Nephron (organoid): ENCODE measurements at regions not wholly inside any gene's neighbourhood (a gene's known extent, or its start where the extent isn't known, plus 50 kb on each side); places are given as distances from the start of the nearest gene placed in this dataset.

ENCODE experiments used
- H3K27ac Mint-ChIP-seq, 3 experiments: 2 replicates each; pipeline ENCODE4 v1.8.0; 2020; ENCODE audit warnings: mixed read lengths in 3 of 3, mild to moderate bottlenecking in 2 of 3, moderate library complexity in 1 of 3
- H3K27me3 Mint-ChIP-seq: 2 replicates; pipeline ENCODE4 v1.8.0; 2021; ENCODE audit warnings: low read depth, mild to moderate bottlenecking, moderate library complexity, mixed read lengths
- H3K36me3 Mint-ChIP-seq: 2 replicates; pipeline ENCODE4 v1.8.0; 2020; ENCODE audit warnings: low read depth, mixed read lengths
- H3K4me1 Mint-ChIP-seq: 2 replicates; pipeline ENCODE4 v1.8.0; 2020; ENCODE audit warnings: mixed read lengths
- H3K4me3 Mint-ChIP-seq, 3 experiments: 2 replicates each; pipeline ENCODE4 v1.8.0; 2020; ENCODE audit warnings: mild to moderate bottlenecking in 3 of 3, mixed read lengths in 3 of 3, moderate library complexity in 2 of 3
- H3K9me3 Mint-ChIP-seq: 2 replicates; pipeline ENCODE4 v1.8.0; 2020; ENCODE audit warnings: mixed read lengths
- TF ChIP-seq, protein P1 (sequence below), 3 experiments: fragments of 200-600 bp; sonication (generic); IDR thresholded peaks; one replicate each; pipeline ENCODE4 v1.5.0; 2021; ENCODE audit warnings: antibody characterized with exemption in 3 of 3; ENCODE audit not compliant: unreplicated experiment in 3 of 3

DNA sequence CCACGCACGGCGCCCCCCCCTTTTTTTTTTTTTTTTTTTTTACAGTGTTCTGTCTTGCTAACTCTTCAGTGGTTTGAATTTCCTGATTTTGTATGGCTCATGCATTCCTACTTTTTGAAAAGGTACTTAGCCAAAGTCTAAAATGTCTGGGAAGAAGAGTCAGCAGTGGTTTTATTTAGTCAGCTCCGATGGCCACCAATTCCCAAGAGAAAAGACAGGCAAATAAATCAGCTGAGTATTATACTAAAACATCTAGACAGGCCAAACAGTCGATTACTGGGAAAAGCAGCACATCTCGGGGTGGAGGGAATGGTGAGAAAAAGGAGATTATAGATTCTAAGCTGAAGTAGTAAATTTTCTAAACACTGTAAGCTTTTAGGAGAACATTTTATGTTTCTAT, 192.5 kb upstream of the ZRANB2 start:
- H3K27me3 Mint-ChIP-seq, result no peaks in the 10 kb centered on the region
- no peaks in the 10 kb centered on the region for H3K4me1 Mint-ChIP-seq
- H3K36me3 Mint-ChIP-seq, result no peaks in the 10 kb centered on the region
- TF ChIP-seq, protein P1, sequence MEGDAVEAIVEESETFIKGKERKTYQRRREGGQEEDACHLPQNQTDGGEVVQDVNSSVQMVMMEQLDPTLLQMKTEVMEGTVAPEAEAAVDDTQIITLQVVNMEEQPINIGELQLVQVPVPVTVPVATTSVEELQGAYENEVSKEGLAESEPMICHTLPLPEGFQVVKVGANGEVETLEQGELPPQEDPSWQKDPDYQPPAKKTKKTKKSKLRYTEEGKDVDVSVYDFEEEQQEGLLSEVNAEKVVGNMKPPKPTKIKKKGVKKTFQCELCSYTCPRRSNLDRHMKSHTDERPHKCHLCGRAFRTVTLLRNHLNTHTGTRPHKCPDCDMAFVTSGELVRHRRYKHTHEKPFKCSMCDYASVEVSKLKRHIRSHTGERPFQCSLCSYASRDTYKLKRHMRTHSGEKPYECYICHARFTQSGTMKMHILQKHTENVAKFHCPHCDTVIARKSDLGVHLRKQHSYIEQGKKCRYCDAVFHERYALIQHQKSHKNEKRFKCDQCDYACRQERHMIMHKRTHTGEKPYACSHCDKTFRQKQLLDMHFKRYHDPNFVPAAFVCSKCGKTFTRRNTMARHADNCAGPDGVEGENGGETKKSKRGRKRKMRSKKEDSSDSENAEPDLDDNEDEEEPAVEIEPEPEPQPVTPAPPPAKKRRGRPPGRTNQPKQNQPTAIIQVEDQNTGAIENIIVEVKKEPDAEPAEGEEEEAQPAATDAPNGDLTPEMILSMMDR (IDR thresholded peaks at IDR 0.05; ENCODE audit: unreplicated experiment in 3 of 3), result no peak
- H3K27ac Mint-ChIP-seq, result no peak overlapping the region
- no peaks in the 10 kb centered on the region for H3K9me3 Mint-ChIP-seq
- no peak overlapping the region for H3K4me3 Mint-ChIP-seq

DNA sequence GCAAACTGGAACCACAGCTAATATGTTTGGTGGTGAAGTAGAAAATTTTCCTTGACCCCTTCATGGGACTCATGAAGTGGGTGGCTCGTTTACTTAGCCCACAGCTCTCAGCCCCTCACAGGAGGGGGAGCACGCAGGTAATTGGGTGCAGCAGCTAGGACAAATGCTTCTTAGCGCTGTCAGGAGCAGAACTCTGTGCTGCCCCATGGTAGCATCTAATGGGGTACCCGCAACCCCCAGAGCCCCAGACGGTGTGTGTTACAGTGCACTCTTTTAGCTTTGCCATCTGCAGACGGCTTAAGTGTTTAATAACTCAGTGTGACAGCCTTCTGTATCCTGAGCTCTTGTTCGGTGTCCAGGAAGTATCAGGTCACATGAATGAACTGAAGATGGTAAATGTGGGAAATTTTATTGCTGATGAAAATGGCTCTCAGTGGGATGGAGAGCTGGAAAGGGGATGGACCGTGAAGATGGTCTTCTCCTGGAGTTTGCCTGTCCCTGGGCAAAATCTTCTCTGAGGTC, 189.6 kb upstream of the ZRANB2 start:
- no peaks in the 10 kb centered on the region for H3K9me3 Mint-ChIP-seq

DNA sequence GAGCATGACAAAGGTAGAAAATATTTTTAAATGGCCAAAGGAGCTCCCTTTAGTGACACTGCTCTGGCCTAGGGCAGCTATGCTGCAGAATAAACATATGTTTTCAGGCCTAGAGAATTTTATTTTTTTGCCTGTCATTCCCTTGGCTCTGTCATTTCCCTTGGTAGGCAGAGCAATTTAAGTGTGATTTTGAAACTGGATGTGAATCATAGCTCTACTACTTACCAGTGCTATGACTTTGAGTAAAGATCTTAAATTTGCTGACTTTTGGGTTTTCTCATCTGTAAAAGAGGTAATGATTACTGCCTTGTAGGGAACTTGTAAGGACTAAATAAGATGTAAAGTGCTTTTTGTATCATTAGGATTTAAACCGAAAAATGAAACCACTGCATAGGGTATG, 189.0 kb upstream of the ZRANB2 start:
- Mint-ChIP-seq H3K36me3 (no peaks in the 10 kb centered on the region), H3K27me3 (no peaks in the 10 kb centered on the region), H3K27ac (no peak overlapping the region), H3K9me3 (no peaks in the 10 kb centered on the region), H3K4me1 (no peaks in the 10 kb centered on the region), H3K4me3 (no peak overlapping the region)
- TF ChIP-seq, protein P1 (IDR thresholded peaks at IDR 0.05; ENCODE audit: unreplicated experiment in 3 of 3), result no peak

More for the DNA sequence above, 189.6 kb upstream of the ZRANB2 start:
- Mint-ChIP-seq H3K36me3 (no peaks in the 10 kb centered on the region), H3K27me3 (no peaks in the 10 kb centered on the region), H3K4me1 (no peaks in the 10 kb centered on the region), H3K27ac (no peak overlapping the region), H3K4me3 (no peak overlapping the region)
- TF ChIP-seq, protein P1 (IDR thresholded peaks at IDR 0.05; ENCODE audit: unreplicated experiment in 3 of 3), result no peak

DNA sequence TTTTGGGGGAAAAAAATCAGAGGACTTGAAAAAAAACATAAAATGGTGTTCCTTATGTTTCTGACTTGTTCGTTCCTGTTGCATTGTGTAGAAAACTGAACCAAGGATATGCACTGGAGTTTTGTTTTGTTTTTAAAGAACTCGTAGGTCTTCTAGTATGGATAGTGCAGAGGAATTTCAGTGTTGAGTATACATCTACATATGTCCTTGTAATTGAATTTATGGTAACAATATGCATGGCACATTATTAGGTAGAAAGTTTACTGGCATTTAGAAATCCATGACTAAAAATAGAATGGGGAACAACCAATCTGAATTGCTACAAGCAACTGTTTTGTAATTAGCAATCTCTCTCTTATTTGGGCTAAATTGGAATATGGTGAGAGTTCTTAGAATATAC, 188.3 kb upstream of the ZRANB2 start:
- no peak overlapping the region for H3K4me3 Mint-ChIP-seq
- H3K9me3 Mint-ChIP-seq, result no peaks in the 10 kb centered on the region
- H3K27me3 Mint-ChIP-seq, result no peaks in the 10 kb centered on the region
- TF ChIP-seq, protein P1 (IDR thresholded peaks at IDR 0.05; ENCODE audit: unreplicated experiment in 3 of 3), result no peak
- no peak overlapping the region for H3K27ac Mint-ChIP-seq
- no peaks in the 10 kb centered on the region for H3K36me3 Mint-ChIP-seq
- H3K4me1 Mint-ChIP-seq, result no peaks in the 10 kb centered on the region

DNA sequence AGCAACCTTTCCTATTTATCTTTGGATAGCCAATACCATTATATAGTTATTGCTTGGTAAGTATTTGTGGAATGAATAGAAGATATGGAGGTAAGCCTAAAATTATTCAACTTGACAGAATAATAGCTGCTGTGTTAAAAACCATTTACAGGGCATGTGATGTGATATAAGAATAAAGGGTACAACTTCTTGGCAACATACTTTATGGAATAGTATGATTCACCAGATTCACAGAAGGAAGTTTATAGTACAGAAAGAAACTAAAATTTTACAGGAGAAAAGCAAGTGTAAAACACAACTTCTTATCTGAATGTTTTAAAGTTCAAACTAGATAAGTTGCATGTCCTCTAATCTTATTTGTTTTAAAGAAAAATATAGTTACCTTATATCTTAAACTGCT, 186.4 kb upstream of the ZRANB2 start:
- no peak overlapping the region for H3K27ac Mint-ChIP-seq
- TF ChIP-seq, protein P1 (IDR thresholded peaks at IDR 0.05; ENCODE audit: unreplicated experiment in 3 of 3), result no peak
- no peaks in the 10 kb centered on the region for H3K4me1 Mint-ChIP-seq
- H3K9me3 Mint-ChIP-seq, result no peaks in the 10 kb centered on the region
- H3K36me3 Mint-ChIP-seq, result no peaks in the 10 kb centered on the region
- H3K4me3 Mint-ChIP-seq, result no peak overlapping the region
- no peaks in the 10 kb centered on the region for H3K27me3 Mint-ChIP-seq

DNA sequence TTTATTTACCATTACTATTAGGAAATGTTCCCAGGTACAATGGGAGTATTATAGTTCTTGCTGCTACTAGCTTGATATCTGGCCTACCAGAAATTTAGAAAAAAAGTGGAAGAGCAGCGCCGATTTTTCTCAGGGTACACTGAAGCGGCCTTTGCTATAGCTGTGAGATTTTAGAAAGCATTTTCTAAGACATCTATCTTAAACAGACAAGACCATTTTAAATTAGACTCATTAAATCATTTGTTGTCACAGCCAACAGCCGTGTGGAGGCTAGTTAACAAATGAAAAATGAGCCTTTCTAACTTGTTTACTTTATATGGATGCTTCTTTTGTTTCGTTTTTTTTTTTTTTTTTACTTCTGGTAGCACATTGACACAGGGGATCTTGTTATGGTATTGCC, 183.2 kb upstream of the ZRANB2 start:
- Mint-ChIP-seq H3K4me1 (no peaks in the 10 kb centered on the region), H3K36me3 (no peaks in the 10 kb centered on the region), H3K9me3 (no peaks in the 10 kb centered on the region), H3K27me3 (no peaks in the 10 kb centered on the region), H3K27ac (no peak overlapping the region), H3K4me3 (no peak overlapping the region)
- TF ChIP-seq, protein P1 (IDR thresholded peaks at IDR 0.05; ENCODE audit: unreplicated experiment in 3 of 3), result no peak
